Activated naive CD4-positive, alpha-beta T cell treated with anti-CD3 and anti-CD28 coated beads, Interleukin-2, amount 50 U/mL, for 72 hours (primary cell): ENCODE measurements at regions not wholly inside any gene's neighbourhood (a gene's known extent, or its start where the extent isn't known, plus 50 kb on each side); places are given as distances from the start of the nearest gene placed in this dataset.
"Not testable (repeated sequence)": the region's sequence is repeated elsewhere in the genome, so short reads cannot be mapped to it uniquely, and the experiment has no call there.

ENCODE experiments used
- ATAC-seq, 2 donors: fragments of 150-1000 bp; cut with Tn5 transposase; 2 replicates each; pipeline ENCODE4 v1.10.0; 2021; ENCODE audit warnings: mild to moderate bottlenecking in 2 of 2, moderate library complexity in 2 of 2
- DNase-seq, 2 donors: peaks; one replicate each; pipeline ENCODE4 v3.0.0; 2021 to 2022; ENCODE audit warnings: low spot score in 2 of 2
- H3K27ac Mint-ChIP-seq, 2 donors: one replicate each; pipeline ENCODE4 v1.8.0; 2022; ENCODE audit warnings: mild to moderate bottlenecking in 2 of 2, mixed read lengths in 2 of 2
- H3K36me3 Mint-ChIP-seq, 2 donors: one replicate each; pipeline ENCODE4 v1.8.0; 2022; ENCODE audit warnings: mixed read lengths in 2 of 2
- H3K9me3 Mint-ChIP-seq, 2 donors: one replicate each; pipeline ENCODE4 v1.8.0; 2022; ENCODE audit warnings: mixed read lengths in 2 of 2

DNA sequence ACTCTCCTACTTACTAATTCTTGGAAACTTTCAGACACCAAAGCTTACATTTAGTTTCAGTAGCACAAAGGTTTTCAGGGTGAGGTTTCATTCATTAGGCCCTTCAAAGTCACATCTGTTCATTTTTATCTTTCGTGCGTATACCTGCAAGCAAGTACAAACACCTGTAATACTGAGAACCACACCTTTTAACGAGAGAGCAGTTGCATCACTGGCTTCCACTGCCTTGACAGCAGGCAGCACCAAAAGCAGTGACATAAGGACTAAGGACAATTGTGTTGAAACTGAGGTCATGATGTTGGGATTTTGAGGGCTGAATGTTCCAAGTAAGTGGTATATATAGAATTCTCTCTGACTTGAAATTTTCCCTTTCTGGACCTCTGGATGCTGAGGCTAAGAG, 61.1 kb downstream of the GOLGA6L25 start:
- peak in 1 of 2 donors; percentile 64 for ATAC-seq
- H3K27ac Mint-ChIP-seq, H3K36me3 Mint-ChIP-seq, DNase-seq, H3K9me3 Mint-ChIP-seq: not testable (repeated sequence)

DNA sequence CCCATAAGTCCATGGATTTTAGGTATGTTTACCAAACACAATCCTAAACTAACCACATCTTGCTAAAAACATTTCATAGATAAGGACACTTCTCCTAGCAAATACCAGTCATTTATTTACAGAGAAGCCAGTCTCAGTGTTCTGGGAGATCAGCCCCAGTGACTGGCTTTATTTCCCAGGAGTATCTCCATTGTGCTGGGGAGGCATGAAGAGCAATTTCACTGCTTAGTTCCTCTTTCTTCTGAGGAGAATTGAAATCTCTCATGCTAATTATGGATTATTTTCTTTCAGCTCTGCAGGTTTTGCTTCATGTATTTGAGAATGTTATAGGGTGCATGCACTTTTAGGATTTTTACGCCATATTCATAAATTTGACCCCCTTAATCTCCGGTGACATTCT, 68.3 kb downstream of the GOLGA6L25 start:
- not testable (repeated sequence) for H3K36me3 Mint-ChIP-seq, ATAC-seq, H3K27ac Mint-ChIP-seq, DNase-seq, H3K9me3 Mint-ChIP-seq

DNA sequence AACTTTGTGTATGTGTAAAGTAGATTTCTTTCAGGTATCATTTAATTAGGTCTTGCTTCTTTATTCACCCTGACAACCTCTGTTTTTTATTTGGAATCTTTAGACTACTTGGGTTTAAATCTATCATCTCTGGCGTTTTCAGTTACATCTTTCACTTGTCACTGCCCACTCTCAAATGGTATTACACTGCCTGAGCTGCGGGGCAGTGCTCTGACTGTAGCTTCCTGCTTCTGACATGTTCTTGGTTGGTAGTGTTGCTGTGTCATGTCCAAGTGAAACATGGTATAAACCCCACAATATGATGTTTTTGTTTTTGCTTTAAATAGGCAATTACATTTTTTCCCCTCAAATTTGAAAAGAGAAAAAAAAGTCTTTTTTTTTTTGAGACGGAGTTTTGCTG, 68.8 kb downstream of the GOLGA6L25 start:
- H3K9me3 Mint-ChIP-seq, H3K36me3 Mint-ChIP-seq, ATAC-seq, DNase-seq, H3K27ac Mint-ChIP-seq: not testable (repeated sequence)

DNA sequence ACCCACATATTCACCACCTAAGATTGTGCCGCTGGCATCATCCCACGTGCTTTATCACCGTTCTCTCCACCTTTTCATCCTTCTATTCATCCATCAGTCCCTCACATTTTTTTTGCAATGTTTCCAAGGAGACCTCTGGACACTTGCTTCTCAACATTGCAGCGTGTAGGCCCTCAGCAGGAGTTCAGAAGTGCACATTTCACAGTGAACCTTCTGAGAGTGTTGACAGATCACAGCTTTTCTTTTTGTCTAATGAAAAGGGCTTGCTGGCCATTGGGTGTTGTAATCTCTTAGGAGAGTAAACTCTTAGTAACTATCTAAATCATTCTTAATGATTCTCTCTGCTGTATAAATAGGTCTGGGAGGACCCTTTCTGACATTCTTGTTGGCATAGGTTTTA, 71.0 kb downstream of the GOLGA6L25 start:
- ATAC-seq, H3K27ac Mint-ChIP-seq, H3K9me3 Mint-ChIP-seq, H3K36me3 Mint-ChIP-seq, DNase-seq: not testable (repeated sequence)

DNA sequence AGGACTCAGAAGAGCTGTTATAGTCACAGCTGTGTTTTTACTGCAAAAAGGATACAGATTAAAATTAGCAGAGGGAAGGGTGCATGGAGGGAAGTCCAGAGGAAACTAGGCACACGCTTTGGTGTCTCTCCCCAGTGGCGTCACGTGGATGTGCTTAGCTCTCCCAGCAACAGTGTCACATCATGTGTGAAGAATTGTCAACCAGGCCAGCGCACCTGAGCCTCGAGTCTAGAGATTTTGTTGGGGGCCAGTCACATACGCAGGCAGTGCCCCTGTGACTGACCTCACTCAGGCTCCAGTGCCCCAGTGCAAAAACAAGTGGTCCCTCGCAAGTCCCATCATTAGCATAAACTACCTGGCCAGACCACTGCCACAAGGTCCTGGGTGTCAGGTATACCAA, 73.2 kb downstream of the GOLGA8M start:
- ATAC-seq, H3K9me3 Mint-ChIP-seq: not testable (repeated sequence)

More for the DNA sequence above, 73.2 kb downstream of the GOLGA8M start:
- not testable (repeated sequence) for DNase-seq, H3K27ac Mint-ChIP-seq, H3K36me3 Mint-ChIP-seq
